ENCODE measurements at regions not wholly inside any gene's neighbourhood (a gene's known extent, or its start where the extent isn't known, plus 50 kb on each side); places are given as distances from the start of the nearest gene placed in this dataset.

- TF ChIP-seq CTCF (IDR thresholded peaks at IDR 0.05): no peak
- no peak for TF ChIP-seq POLR2A (IDR thresholded peaks at IDR 0.05)
Measured at GRCh38 chr14:89721956-89722355, 232.6 kb downstream of the EFCAB11 start.

Data from body of pancreas (tissue), 4 donors.